ENCODE measurements at regions not wholly inside any gene's neighbourhood (a gene's known extent, or its start where the extent isn't known, plus 50 kb on each side); places are given as distances from the start of the nearest gene placed in this dataset.
A peak's percentile ranks its signal among the peaks of the same experiment; 100 is the strongest.

DNA sequence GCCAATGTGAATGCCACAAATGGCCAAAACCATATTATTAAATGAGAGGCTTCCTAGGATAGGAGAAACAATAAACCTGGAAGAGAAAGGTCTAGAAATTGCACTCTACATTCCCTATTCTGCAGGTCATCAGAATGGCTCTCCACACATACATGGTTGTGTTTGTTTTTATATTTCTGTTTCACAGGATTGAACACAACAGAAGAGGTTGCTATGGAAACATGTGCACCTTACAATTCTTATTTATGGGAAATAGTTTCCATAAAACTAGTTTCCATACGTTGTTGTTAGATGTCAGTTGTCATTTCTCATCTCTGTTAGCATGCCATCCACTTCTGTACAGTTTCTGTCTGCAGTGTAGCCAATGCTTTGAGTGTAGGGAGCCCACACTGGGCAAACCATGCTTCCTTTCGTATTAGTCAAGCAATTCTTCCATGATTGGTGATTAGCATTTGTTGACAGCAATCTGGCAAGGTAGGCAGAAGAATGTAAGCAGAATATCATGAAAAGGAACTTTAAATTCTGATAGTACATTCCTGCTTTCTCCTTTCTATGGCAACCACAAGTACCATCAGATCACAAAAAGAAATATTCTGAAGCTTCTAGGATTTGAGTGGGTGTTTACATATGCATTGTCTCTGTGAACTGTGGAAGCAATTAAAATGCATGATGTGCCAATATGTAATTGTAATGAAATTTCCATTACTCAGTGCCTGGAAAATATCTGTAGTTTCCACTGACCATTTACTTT is 141.6 kb upstream of the AVPR1A start:
- no peaks in the 10 kb centered on the region for H3K9me3 ChIP-seq (replicated peaks; ENCODE audit: control insufficient read depth, insufficient read depth, low read length)
- ChIA-PET POLR2A (no interaction called here), CTCF (no interaction called here)
- intact Hi-C loops (cut with micrococcal nuclease) (loop anchor here (5.0 kb wide), 3 partner anchors 375 to 625 kb away; partner anchors contain the start of genes DPY19L2 and RXYLT1), dilution Hi-C loops (cut with MboI; ENCODE audit: extremely low pct_ligation_motif_present, low sequenced_read_pairs) (no loop called here)
- no TSS peak for BruUV-seq (replicated peaks)
- no peaks in the 10 kb centered on the region for H3K36me3 ChIP-seq (ENCODE audit: control insufficient read depth in 2 of 2, extremely low read depth in 1 of 2, insufficient read depth in 2 of 2, low read length in 2 of 2)
- H3K27ac ChIP-seq (ENCODE audit: insufficient read depth, low read depth, low read length), result no peak overlapping the region
- no peak overlapping the region for H3K4me3 ChIP-seq (replicated peaks in 1 of 3; ENCODE audit: insufficient read depth in 1 of 3, low read depth in 1 of 3, low read length in 3 of 3)
- TF ChIP-seq POLR2A (IDR thresholded peaks at IDR 0.05; ENCODE audit: low read depth, low read length) (no peak), JUN (IDR thresholded peaks at IDR 0.05; ENCODE audit: borderline replicate concordance, insufficient read depth, insufficient read length, low read depth) (no peak), CTCF (IDR thresholded peaks at IDR 0.05; ENCODE audit: extremely low read depth in 1 of 2, insufficient read depth in 1 of 2, low read depth in 1 of 2, low read length in 2 of 2) (no peak), MAX (IDR thresholded peaks at IDR 0.05; ENCODE audit: insufficient read depth, insufficient read length) (no peak), MYC (IDR thresholded peaks at IDR 0.05; ENCODE audit: low read depth, low read length) (no peak), GATA2 (IDR thresholded peaks at IDR 0.05; ENCODE audit: insufficient read depth, insufficient read length, low read depth, low read length) (no peak), FOS (IDR thresholded peaks at IDR 0.05; ENCODE audit: borderline replicate concordance, insufficient read depth, low read length) (no peak), EZH2 (IDR thresholded peaks at IDR 0.05; ENCODE audit: borderline replicate concordance, low read depth, low read length, severe bottlenecking) (no peak), POLR2AphosphoS5 (IDR thresholded peaks at IDR 0.05; ENCODE audit: insufficient read depth, low read depth, low read length) (no peak)
- H3K4me2 ChIP-seq (ENCODE audit: insufficient read depth, low read length), result no peak overlapping the region
- no peaks in the 10 kb centered on the region for H3K79me2 ChIP-seq (ENCODE audit: control insufficient read depth, insufficient read depth, low read length)
- DNase-seq (ENCODE audit: low read depth, low spot score) (peak; percentile 36), FAIRE-seq (no peak)
- H2AFZ ChIP-seq (ENCODE audit: low read depth, low read length), result no peak overlapping the region
- peaks cover 22% of the 10 kb centered on the region for H3K4me1 ChIP-seq (ENCODE audit: control insufficient read depth, extremely low read depth, insufficient read depth, low read length)
- no peaks in the 10 kb centered on the region for H3K9me1 ChIP-seq (replicated peaks; ENCODE audit: control insufficient read depth, extremely low read depth, insufficient read depth, low read length)
- no peaks in the 10 kb centered on the region for H4K20me1 ChIP-seq (replicated peaks; ENCODE audit: control insufficient read depth, extremely low read depth, insufficient read depth, low read length)
- H3K27me3 ChIP-seq (ENCODE audit: control insufficient read depth in 2 of 2, insufficient read depth in 2 of 2, low read length in 2 of 2), result peaks cover 5% of the 10 kb centered on the region in 2 experiments
- H3K9ac ChIP-seq (replicated peaks; ENCODE audit: extremely low read depth, insufficient read depth, low read length), result no peak overlapping the region

Measured in endothelial cell of umbilical vein (primary cell).